HuH-7 (cell line): ENCODE measurements at regions not wholly inside any gene's neighbourhood (a gene's known extent, or its start where the extent isn't known, plus 50 kb on each side); places are given as distances from the start of the nearest gene placed in this dataset.
A peak's percentile ranks its signal among the peaks of the same experiment; 100 is the strongest.
"Not testable (repeated sequence)": the region's sequence is repeated elsewhere in the genome, so short reads cannot be mapped to it uniquely, and the experiment has no call there.

ENCODE experiments used
- DNase-seq: peaks from one replicate; pipeline ENCODE4 v3.0.0; 2011; ENCODE audit warnings: low spot score

DNA sequence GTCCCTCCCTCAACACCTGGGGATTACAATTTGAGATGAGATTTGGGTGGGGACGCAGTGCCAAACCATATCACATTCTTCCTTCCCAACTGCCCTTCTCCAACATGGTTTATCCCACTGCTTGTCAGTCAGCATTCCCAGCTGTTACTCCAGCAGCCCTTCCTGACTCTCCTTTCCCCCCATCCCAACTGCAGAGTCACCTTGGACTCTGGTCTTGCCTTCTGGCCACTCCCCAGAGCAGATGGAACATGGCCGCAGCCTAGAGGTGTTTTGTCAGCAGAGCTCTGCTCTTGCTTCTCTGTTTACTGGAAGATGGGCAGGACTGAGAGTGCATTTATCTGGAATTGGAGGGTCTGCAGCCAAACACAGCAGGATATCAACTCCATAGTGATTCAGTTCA, 51.2 kb upstream of the MEX3C start:
- no peak for DNase-seq

DNA sequence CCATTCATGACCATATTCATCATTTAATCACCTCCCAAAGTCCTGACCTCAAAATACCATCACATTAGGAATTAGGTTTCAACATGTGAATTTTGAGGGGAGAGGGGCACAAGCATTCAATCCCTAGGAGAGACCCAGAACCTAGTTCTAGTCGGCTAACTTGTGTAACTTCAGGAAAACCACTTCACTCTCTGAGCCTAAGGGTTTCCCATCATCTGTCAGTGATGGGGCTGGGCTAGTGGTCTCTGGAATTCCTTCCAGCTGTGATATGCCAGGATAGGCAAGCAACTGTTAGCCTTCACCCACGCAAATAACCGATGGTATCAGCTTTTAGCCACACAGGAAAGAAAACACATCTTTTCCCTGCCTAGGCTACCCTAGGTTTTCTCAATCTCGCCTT, 52.5 kb upstream of the MEX3C start:
- no peak for DNase-seq

- DNase-seq, result no peak
These were observed 53.1 kb upstream of the MEX3C start for GRCh38 chr18:51250458-51251024.

- no peak for DNase-seq
These were observed 54.1 kb upstream of the MEX3C start for GRCh38 chr18:51251625-51252024.

DNA sequence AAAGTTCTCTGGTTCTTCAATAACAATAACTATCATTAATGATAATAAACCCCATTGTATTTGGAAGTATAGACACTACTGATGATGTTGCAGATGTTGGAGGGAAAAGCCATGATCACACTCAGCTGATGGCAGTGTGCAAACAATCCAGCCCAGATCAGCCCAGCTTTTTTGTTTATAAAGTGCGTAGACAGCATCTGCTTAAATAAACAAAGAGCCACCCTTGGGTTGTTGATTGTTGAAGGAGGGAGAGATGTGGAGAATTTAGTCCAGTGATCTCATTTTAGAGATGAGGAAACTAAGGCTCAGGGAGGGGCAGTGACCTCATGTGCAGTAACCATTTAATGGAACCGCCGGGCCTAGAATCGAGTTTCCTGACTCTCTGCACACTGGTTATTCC, 56.0 kb upstream of the MEX3C start:
- DNase-seq, result no peak

DNA sequence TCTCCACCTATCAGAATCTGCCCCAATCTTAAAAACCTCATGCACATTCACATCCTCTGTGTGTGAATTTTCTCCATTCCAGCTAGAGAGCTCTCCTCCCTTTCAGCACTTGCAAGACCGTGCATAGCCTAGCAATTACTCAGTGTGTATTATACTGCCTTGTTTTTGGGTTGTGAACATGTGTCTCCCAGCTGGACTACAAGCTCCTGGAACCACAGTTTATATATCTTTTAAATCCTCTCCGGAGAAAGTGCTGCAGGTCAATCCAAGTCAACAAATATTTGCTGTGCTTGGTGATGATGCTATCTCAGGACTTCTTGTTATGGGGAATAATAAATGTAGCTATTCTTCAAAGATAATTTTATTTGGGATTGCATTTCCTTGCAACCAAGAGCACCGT, 58.2 kb upstream of the MEX3C start:
- no peak for DNase-seq

DNA sequence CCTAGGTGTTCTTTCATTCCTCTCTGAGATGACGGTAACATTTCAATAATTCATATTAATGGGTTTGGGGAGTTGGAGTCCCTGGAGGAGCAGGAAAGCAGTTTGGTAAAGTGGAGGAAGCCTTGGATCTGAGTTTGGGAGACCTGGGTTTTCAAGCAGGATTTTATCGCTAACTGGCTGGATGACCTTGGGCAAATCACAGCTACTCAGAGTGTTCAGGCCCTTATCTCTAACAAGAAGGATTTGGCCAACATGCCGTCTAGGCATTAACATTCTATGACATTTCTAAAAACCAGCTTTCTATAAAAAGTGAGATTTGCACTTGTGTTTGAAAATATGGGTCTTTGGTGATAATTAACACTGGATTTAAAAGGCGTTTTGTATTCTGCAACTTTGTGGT, 59.7 kb upstream of the MEX3C start:
- no peak for DNase-seq

DNA sequence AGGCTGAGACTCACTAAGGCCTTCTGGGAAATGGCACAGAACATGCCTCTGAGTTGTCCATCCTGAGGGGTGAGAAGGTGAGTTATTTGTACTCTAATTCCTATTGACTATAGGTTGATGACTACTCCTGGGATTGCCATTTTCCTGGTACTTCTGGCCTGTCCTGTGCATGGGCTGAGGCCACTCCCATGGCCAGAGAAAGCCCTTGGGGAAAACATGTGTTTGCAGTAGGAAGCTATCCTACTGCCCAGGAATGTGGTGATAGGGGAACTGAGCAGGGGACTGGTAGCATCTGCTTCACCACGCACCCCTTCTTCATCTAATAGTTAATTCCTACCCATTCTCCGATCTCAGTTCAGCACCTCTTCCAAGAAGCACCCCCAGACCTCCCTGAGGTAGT, 62.6 kb upstream of the MEX3C start:
- no peak for DNase-seq

- not testable (repeated sequence) for DNase-seq
These were observed 68.6 kb upstream of the MEX3C start for GRCh38 chr18:51266077-51266476.

GRCh38 chr18:51266773-51267172, 69.3 kb upstream of the MEX3C start:
- DNase-seq, result no peak

DNA sequence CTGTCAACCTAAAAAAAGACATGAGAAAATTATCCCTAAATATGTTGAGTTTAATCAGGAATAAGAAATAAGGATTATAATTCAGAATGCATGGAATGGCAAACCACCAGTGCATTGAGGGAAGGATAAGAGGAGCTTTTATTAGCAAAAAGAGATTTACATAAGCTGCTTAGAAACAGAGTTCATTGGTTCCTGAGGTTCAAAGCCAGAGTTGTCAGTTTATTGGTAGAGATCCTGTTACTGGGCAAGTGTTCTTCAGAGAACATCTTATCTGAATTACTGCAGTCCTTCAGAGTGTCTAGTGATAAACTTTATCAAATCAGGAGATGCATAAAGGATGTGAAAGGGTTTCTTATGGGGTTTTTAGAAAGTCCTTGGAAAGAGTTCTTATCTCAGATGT, 76.0 kb upstream of the MEX3C start:
- DNase-seq, result no peak

DNA sequence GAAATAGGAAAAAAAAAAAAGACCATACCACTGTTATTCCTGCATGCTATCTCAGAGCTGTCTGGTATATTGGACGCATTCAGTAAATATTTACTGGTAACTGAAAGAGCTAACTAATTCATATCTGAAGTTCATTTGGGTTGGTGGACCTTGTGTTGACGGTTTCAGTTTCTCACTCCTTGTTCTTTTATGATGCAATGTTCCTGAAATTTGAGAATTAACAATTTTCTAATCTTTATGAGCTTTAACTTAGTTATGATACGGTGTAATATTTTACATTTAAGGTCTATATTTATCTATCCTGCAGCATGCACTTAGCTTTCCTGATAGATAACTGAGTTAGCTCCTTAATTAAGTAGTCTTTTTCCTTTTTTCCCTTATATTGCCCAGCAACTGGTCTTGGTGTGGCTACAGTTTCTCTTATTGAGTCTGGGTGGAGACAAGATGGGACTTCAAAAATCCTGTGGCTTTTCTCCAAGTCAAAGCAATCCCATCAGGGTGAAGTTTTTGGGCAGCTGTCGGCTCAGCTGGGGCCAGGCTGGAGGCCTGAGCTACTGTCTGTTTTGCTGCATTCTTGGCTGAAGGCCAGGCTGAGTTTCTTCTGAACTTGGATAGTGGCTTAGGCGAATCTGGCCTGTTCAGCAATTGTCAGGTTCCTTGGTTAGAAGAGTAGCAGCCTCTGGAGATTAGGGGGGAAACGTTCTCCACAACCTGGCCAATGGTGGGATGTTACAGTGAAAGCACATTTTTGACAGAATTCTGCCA, 78.4 kb upstream of the MEX3C start:
- no peak for DNase-seq

DNA sequence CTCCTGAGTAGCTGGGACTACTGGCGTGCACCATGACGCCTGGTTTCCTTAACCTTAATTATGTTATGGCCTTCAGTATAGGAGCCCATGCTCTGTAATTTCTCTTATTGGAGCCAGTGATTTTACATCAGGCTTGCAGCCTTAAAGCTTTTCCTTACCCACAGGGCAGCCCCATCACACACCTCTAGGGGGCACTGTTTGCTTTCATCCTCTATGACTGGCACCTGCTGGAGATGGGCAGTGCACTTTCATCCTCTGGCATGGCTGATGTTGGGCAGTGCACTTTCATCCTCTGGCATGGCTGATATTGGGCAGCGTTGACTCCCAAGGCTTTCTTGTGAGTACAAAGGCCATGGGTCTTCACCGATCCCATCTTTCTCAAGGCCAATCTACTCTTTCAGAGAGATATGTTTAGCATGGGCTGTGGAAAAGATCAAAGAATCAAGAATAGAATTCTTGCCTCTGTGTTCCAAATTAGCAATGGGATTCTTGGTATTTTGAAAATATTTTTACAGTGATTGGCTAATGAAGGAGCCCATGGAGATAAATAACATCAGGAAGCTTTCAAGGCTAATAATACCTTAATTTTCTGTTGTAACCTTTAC, 80.7 kb upstream of the MEX3C start:
- peak; percentile 26 for DNase-seq

DNA sequence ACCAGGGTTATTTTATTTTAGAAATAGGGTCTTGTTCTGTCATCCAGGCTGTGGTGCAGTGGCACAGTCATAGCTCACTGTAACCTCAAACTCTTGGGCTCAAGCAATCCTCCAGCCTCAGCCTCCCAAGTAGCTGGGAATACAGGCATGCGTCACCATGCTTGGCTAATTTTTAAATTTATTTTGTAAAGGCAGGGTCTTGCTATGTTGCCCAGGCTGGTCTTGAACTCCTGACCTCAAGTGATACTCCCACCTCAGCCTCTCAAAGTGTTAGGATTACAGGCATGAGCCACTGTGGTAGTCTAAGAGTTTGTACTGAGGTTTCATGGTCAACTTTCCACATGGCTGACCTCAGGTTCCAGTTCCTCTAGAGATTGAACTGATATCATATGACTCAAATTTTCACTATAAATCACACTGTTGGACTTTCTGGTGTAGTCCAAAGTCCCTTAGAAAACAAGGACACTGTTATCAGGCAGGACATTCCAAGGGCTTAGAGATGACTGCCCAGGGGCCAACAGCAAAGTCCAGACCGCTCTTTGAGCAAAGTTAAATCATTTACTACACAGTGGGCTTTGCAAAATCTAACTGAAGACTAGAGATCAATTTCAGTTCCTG, 82.0 kb upstream of the MEX3C start:
- peak; percentile 10 for DNase-seq

GRCh38 chr18:51287818-51288508, 90.5 kb upstream of the MEX3C start:
- no peak for DNase-seq

DNA sequence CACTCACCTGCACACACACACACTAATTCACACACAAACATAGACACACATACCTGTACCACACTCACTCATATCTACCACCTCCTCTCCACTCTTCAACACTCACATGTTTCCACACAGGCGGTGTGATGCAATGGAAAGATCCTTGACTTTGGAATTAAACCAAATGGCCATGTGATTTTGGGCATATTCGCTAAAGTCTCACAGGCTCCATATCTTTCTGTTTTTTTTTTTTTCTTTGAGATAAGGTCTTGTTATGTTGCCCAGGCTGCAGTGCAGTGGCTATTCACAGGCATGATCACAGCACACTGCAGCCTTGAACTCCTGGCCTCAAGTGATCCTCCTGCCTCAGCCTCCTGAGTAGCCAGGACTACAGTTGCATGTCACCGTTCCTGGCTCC, 91.1 kb upstream of the MEX3C start:
- no peak for DNase-seq

GRCh38 chr18:51290860-51291259, 93.4 kb upstream of the MEX3C start:
- no peak for DNase-seq

DNA sequence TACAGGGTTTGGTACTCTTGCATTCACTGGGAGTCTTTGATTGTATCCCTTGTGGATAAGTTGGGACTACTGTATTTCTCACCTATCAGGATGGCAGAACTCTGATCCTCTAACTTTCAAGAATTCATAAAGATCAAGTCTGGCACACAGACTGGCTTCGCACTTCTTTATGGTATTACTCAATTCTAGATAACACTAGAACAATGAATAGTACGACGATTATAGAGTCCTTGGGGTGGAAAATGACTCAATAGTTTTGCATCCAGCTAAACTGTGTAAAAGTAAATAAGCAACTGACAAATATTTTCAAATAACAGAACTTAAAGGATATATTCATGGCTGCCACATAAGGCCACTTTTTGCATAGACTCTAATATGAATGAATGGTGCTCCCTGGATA, 103.4 kb upstream of the MEX3C start:
- DNase-seq, result no peak

- DNase-seq, result no peak
These were observed 103.9 kb upstream of the MEX3C start for GRCh38 chr18:51301376-51301775.

DNA sequence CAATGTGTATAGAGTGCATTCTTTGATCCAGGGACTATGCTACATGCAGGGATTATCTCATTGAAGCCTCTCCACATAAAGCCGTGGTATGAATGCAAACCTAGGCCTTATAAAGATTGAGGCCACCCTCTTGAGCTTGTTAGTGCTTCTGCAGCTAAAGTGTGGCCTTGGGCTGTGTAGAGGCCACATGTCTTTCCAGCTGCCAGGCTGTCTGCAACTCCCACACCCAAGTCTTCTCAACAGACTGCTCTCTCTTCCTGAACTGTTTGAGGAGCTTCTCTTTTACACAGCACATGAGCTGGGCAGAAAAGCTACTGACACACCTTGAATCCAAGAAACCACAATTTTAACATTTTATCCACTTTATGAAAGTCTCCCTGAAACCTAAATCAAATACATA, 119.2 kb upstream of the MEX3C start:
- DNase-seq, result no peak

DNA sequence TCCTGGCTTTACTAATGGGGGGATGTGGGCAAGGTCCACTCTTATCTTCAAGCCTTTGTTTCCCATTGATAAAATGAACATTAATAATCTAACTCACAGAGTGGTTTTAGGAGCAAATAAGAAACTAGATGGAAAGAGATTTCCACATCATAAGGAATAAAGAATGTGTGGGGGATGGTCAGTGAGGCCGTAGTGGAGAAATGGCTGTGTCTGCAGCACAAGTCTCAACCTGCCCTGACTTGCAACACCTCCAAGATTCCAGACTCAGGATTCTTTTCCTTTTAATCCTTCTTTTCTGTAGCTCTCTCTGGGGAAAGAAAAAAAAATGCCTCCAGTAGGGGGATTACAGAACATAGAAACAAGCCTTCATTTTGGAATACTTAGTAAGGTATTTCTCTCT, 124.2 kb upstream of the MEX3C start:
- DNase-seq, result no peak

DNA sequence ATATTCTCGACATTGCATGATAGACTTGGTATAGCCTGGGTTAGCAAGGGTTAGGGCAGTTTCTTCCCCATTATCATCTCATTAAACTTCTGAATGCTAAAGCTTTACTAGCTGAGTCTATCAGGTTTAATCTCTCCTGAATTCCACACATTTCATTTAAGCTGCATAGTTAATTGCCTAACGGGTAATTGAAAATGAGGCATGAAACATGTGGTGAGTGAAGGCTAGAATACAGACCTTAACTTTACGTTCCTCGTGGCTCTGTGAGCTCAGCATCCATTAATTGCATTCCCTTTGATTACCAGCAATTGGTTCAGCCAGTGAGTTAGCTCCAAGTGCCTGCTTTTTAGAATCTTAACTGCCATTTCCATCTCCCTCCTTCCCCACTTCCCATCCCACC, 126.5 kb upstream of the MEX3C start:
- DNase-seq, result no peak

- no peak for DNase-seq
These were observed 132.7 kb upstream of the MEX3C start for GRCh38 chr18:51330148-51330547.
